Liver (tissue), 8 donors: ENCODE measurements at regions not wholly inside any gene's neighbourhood (a gene's known extent, or its start where the extent isn't known, plus 50 kb on each side); places are given as distances from the start of the nearest gene placed in this dataset.

ENCODE experiments used
- DNase-seq: peaks from one replicate; pipeline ENCODE4 v3.0.0-alpha.2; 2017; ENCODE audit warnings: low spot score
- H3K27ac ChIP-seq, 2 donors: one replicate each; pipeline ENCODE4 v1.7.0; 2013; ENCODE audit warnings: inconsistent platforms in 2 of 2, low read length in 2 of 2, control low read depth in 1 of 2, low read depth in 1 of 2, mild to moderate bottlenecking in 1 of 2
- H3K27me3 ChIP-seq, 4 donors: one replicate each; pipeline versions ENCODE4 v1.6.1 to v1.7.0; 2013; ENCODE audit warnings: low read length in 3 of 4, inconsistent platforms in 1 of 4, mild to moderate bottlenecking in 1 of 4, moderate library complexity in 1 of 4; ENCODE audit not compliant: control insufficient read depth in 4 of 4, insufficient read depth in 4 of 4
- H3K36me3 ChIP-seq, 4 donors: one replicate each; pipeline versions ENCODE4 v1.6.1 to v1.7.0; 2013; ENCODE audit warnings: low read length in 3 of 4, mild to moderate bottlenecking in 3 of 4, low read depth in 1 of 4, moderate library complexity in 1 of 4; ENCODE audit not compliant: control insufficient read depth in 4 of 4, insufficient read depth in 3 of 4
- H3K4me1 ChIP-seq, 4 donors: one replicate each; pipeline versions ENCODE4 v1.6.1 to v1.7.0; 2013; ENCODE audit warnings: low read length in 3 of 4, mild to moderate bottlenecking in 3 of 4, moderate library complexity in 1 of 4; ENCODE audit not compliant: control insufficient read depth in 4 of 4, insufficient read depth in 4 of 4
- H3K4me3 ChIP-seq, 3 donors: one replicate each; pipeline versions ENCODE4 v1.6.1 to v1.7.0; 2013; ENCODE audit warnings: low read length in 3 of 3, control low read depth in 1 of 3, low read depth in 1 of 3, mild to moderate bottlenecking in 1 of 3
- H3K9ac ChIP-seq, 2 donors: one replicate each; pipeline ENCODE4 v1.7.0; 2013; ENCODE audit warnings: low read length in 2 of 2, mild to moderate bottlenecking in 2 of 2, moderate library complexity in 2 of 2, control low read depth in 1 of 2, low read depth in 1 of 2
- H3K9me3 ChIP-seq, 4 donors: one replicate each; pipeline versions ENCODE4 v1.6.1 to v1.7.0; 2013; ENCODE audit warnings: low read length in 3 of 4; ENCODE audit not compliant: control insufficient read depth in 4 of 4
- ATF3 ChIP-seq: IDR thresholded peaks from 2 replicates; pipeline ENCODE4 v1.6.1; 2016; ENCODE audit warnings: antibody characterized with exemption
- CTCF ChIP-seq: fragments of 150-350 bp; IDR thresholded peaks from 2 replicates; pipeline ENCODE4 v1.5.1; 2017; ENCODE audit warnings: improper control_type of control experiment, low read depth, low read length; ENCODE audit not compliant: missing input control
- EGR1 ChIP-seq, 2 donors: IDR thresholded peaks; 2 replicates each; pipeline ENCODE4 v1.6.1; 2016 to 2018; ENCODE audit warnings: antibody characterized with exemption in 2 of 2, low read depth in 2 of 2
- FOXA1 ChIP-seq: IDR thresholded peaks from 2 replicates; pipeline ENCODE4 v1.6.1; 2016; ENCODE audit warnings: antibody characterized with exemption
- FOXA2 ChIP-seq: IDR thresholded peaks from 2 replicates; pipeline ENCODE4 v1.6.1; 2016; ENCODE audit warnings: antibody characterized with exemption
- GABPA ChIP-seq, 2 donors: IDR thresholded peaks in 1 of 2; conservative IDR thresholded peaks in 1 of 2; 2 replicates each; pipeline ENCODE4 v1.6.1; 2016; ENCODE audit warnings: antibody characterized with exemption in 2 of 2, mild to moderate bottlenecking in 1 of 2, moderate library complexity in 1 of 2
- HNF4A ChIP-seq, 2 donors: conservative IDR thresholded peaks; 2 replicates each; pipeline ENCODE4 v1.6.1; 2016; ENCODE audit warnings: antibody characterized with exemption in 2 of 2, mild to moderate bottlenecking in 2 of 2
- HNF4G ChIP-seq: IDR thresholded peaks from 2 replicates; pipeline ENCODE4 v1.6.1; 2016; ENCODE audit warnings: antibody characterized with exemption
- JUND ChIP-seq, 2 donors: IDR thresholded peaks; 2 replicates each; pipeline ENCODE4 v1.6.1; 2016; ENCODE audit warnings: antibody characterized with exemption in 2 of 2
- MAX ChIP-seq: IDR thresholded peaks from 2 replicates; pipeline ENCODE4 v1.6.1; 2016; ENCODE audit warnings: antibody characterized with exemption
- NR2F2 ChIP-seq: IDR thresholded peaks from 2 replicates; pipeline ENCODE4 v1.6.1; 2016; ENCODE audit warnings: antibody characterized with exemption
- RAD21 ChIP-seq, 2 donors: IDR thresholded peaks; 2 replicates each; pipeline ENCODE4 v1.6.1; 2016; ENCODE audit warnings: antibody characterized with exemption in 2 of 2, mild to moderate bottlenecking in 2 of 2
- REST ChIP-seq: IDR thresholded peaks from 2 replicates; pipeline ENCODE4 v1.6.1; 2016; ENCODE audit warnings: antibody characterized with exemption, mild to moderate bottlenecking
- RXRA ChIP-seq, 2 donors: IDR thresholded peaks; 2 replicates each; pipeline ENCODE4 v1.6.1; 2017 to 2018; ENCODE audit warnings: antibody characterized with exemption in 2 of 2, mild to moderate bottlenecking in 1 of 2
- SP1 ChIP-seq: IDR thresholded peaks from 2 replicates; pipeline ENCODE4 v1.6.1; 2018; ENCODE audit warnings: antibody characterized with exemption, mild to moderate bottlenecking
- TAF1 ChIP-seq: conservative IDR thresholded peaks from 2 replicates; pipeline ENCODE4 v1.6.1; 2016; ENCODE audit warnings: antibody characterized with exemption, mild to moderate bottlenecking
- YY1 ChIP-seq: IDR thresholded peaks from 2 replicates; pipeline ENCODE4 v1.6.1; 2016; ENCODE audit warnings: antibody characterized with exemption, mild to moderate bottlenecking
- ZBTB33 ChIP-seq: IDR thresholded peaks from 2 replicates; pipeline ENCODE4 v1.6.1; 2016; ENCODE audit warnings: antibody characterized with exemption
- WGBS: extraction: QIAGEN DNeasy Blood & Tissue Kit; methylation state at CpG from one replicate; pipeline ENCODE4 v1.1.7; 2013; 5-methylcytosine and 5-hydroxymethylcytosine counted together
- donor health status: healthy.
- donor health status: healthy.
- donor health status: healthy.
- donor health status: healthy.
- donor health status: healthy.

GRCh38 chr5:174991847-174992246 lies 267.5 kb downstream of the MSX2 start:
- DNase-seq = no peak

More at GRCh38 chr5:174991847-174992246, 267.5 kb downstream of the MSX2 start:
- no peaks in the 10 kb centered on the region for H3K9me3 ChIP-seq
- no peak overlapping the region for H3K9ac ChIP-seq
- TF ChIP-seq EGR1 (IDR thresholded peaks at IDR 0.05; ENCODE audit: low read depth in 2 of 2) = no peak
- TF ChIP-seq TAF1 = no peak
- no peak for TF ChIP-seq NR2F2
- TF ChIP-seq ZBTB33 = no peak
- TF ChIP-seq RXRA (IDR thresholded peaks at IDR 0.05) = no peak
- no peak for TF ChIP-seq HNF4A (conservative IDR thresholded peaks at IDR 0.05)
- TF ChIP-seq CTCF = no peak
- TF ChIP-seq GABPA (IDR thresholded peaks at IDR 0.05 in 1 of 2, conservative IDR thresholded peaks at IDR 0.05 in 1 of 2) = no peak
- no peak for TF ChIP-seq JUND (IDR thresholded peaks at IDR 0.05)
- no peak for TF ChIP-seq FOXA1
- TF ChIP-seq ATF3 = no peak
- no peak for TF ChIP-seq RAD21 (IDR thresholded peaks at IDR 0.05)
- no peak for TF ChIP-seq SP1
- TF ChIP-seq FOXA2 = no peak
- TF ChIP-seq MAX = no peak
- no peak for TF ChIP-seq REST
- TF ChIP-seq YY1 = no peak
- TF ChIP-seq HNF4G = no peak
- H3K4me3 ChIP-seq = no peak overlapping the region
- peaks cover 0 to 3% (median 0%) of the 10 kb centered on the region in 4 donors for H3K27me3 ChIP-seq
- 61% methylated on average over 4 of the region's 4 CpGs for WGBS
- H3K4me1 ChIP-seq = peaks cover 0 to 8% (median 2%) of the 10 kb centered on the region in 4 donors
- H3K27ac ChIP-seq = no peak overlapping the region
- no peaks in the 10 kb centered on the region for H3K36me3 ChIP-seq
